HG03045 (cell line): ENCODE measurements at regions not wholly inside any gene's neighbourhood (a gene's known extent, or its start where the extent isn't known, plus 50 kb on each side); places are given as distances from the start of the nearest gene placed in this dataset.

ENCODE experiments used
- ATAC-seq: cut with Tn5 transposase; IDR thresholded peaks from one replicate; pipeline ENCODE4 v1.9.1; 2021; ENCODE audit warnings: mild to moderate bottlenecking, moderate library complexity; ENCODE audit not compliant: unreplicated experiment

DNA sequence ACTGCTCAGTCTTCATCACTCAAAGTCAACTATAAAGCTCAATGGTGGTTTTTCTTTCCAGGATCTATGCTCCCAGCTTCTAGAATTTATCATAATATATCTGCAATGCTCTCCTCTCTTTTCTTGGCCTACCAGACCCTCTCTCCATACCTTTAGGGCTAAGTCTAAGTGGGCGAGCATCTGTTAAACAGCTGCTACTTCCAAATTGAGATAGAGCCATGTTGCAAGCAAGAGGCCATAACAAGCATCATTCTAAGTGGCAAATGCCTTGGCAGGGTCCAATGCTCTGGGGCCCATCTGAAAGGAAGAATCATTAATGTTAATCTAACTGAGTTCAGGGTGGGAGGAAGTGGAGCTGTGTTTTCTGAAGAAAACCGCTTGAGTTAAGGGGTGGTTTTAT, 324.0 kb downstream of the TLR4 start:
- ATAC-seq, result no peak

DNA sequence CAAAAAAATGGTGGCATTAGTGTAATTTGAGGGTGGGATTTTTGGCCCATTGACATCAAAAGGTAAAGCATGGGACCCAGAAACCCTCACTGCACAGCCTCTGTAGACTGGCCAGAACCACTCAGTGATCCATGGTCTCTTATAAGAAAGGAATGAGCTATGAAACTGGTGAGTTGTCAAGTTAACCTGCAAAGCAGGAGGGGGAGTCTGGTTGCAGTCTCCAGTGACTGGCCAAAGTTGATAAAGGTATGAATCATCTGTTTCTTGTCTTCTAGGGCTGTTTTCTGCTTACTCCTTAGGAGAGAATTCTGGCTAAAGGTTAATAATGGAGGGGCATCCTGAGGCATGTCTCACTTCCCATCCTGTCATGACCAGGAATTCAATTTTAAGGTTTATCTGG, 325.2 kb downstream of the TLR4 start:
- no peak for ATAC-seq

DNA sequence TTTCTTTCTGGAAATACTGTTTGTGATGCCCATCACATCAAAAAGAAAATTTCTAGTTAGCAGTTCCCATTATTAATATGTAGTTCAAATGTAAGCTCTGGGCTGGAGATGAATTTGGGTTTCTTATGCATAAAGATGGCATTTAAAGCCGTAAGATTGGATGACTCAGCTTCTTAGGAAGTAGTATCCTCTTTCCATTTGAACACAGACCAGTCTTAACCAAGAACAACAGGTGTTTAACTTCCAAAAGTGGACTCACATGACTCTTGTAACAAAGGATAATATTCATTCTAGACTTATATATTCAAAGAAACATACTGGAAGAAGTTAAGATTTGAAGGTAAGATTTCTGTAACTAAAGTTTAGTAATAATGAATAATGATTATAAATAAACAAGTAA, 330.5 kb downstream of the TLR4 start:
- no peak for ATAC-seq

DNA sequence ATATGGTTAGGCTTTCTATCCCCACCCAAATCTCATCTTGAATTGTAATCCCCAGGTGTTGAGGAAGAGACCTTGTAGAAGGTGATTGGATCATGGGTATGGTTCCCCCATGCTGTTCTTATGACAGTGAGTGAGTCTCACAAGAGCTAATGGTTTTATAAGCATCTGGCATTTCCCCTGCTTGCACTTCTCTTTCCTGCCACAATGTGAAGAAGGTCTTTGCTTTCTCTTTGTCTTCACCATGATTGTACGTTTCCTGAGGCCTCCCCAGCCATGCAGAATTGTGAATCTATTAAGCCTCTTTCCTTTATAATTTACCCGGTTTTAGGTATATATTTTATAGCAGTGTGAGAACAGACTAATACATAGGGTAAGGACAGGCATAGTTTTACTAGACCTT, 334.5 kb downstream of the TLR4 start:
- no peak for ATAC-seq

DNA sequence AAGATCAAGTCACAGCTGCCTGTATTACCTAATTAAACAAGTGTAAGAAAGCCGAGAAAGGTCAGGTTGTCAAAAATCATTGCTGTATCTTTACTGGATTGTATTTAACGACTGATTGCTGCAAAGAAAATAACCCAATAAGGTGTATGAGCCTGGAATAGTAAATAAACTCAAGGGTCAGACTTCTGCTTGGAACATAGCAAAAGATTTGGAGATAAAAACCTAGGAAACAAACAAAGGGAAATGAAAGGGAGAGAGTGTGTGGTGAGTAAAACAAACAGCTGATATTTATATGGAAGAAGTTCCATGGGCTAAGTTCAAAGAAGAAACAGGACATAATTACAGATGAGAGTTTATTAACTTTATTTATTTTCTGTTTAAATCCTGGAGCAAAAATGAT, 354.0 kb downstream of the TLR4 start:
- ATAC-seq, result no peak

DNA sequence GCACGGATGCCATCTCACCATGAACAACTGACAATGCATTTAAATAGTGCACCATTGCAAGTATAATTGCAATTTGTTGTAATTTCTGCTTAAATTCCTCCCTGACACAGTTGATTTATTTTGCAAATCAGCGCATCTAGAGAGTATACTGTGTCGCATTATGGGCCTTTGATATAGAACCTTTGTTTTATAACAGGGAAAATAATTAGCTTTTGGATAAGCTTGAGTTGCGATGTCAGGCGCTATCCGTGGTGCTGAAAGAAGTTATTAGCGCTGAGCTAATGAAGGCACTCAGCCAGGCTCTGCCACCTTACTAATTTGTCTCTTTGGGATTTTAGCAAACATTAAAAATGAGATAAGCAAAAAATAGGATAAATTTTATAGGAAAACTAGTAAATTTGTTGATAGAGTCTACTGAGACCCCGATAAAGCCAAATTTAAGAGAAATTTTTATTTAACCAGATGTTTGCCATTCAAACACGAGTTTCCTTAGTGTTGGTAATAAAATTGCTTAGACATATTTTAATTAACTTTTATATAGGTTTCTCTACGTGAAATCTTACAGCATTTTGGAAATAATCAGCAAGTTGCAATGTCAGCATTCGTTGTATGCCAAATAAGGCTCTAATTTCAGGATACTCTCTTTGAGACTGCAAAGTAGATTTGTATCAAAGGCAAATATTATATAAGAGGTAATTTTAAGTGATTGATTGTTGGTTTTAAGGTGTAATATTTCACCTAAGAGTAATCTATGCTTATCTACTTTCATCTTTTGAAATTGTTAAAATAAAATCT, 355.5 kb downstream of the TLR4 start:
- no peak for ATAC-seq

DNA sequence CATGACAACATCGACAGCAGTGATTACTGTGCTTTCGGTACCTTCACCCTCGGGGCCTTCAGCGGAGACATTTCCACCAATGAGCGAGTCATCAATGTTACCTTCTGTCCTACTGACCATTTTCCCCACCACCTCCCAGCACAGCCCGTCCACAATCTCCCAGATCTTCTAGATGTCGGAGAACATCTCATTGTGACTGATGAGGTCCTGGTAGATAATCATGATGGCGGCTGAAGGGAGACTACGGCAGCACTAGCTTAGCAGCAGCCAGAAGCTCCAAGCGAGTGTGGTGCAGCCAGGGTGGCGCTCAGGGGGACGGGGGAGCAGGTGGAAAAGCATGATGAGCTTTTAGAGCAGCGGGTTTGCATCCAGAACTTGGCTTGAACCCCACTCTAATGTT, 379.0 kb downstream of the TLR4 start:
- ATAC-seq, result no peak

DNA sequence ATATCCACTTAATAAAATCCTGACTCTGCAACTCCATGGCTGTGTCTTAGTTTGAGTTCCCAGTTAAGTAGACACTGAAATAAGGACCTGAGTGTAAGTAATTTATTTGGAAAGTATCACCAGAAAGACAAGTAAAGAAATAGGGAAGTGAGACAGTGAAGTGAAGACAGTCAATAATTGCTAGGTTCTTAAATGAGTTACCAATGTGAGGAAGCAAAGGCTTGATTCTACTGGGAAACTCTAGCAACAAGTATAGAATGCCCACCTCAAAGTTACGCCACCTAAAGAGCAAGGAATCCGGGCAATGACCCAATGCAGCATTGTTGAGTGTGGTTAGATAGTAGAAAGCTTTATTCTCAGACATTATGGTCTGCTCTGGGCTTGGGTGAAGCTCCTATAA, 383.9 kb downstream of the TLR4 start:
- no peak for ATAC-seq

DNA sequence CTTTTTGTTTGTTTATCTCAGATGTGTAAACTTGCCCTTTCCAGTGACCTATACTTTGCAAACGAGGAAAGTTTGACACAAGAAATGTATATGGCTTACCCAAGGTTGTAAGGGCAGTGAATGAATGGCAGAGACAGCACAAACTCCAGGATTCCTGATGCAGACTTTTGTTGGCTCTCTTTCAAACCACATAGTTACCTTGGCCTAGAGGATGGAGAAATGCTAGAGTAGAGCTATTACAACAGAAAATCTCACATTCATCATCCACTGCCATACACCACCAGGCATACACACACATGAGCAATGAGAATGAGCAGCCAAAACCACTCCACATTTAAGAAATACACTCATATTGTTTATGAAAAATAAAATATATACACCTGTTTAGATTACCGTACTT, 387.0 kb downstream of the TLR4 start:
- ATAC-seq, result no peak

DNA sequence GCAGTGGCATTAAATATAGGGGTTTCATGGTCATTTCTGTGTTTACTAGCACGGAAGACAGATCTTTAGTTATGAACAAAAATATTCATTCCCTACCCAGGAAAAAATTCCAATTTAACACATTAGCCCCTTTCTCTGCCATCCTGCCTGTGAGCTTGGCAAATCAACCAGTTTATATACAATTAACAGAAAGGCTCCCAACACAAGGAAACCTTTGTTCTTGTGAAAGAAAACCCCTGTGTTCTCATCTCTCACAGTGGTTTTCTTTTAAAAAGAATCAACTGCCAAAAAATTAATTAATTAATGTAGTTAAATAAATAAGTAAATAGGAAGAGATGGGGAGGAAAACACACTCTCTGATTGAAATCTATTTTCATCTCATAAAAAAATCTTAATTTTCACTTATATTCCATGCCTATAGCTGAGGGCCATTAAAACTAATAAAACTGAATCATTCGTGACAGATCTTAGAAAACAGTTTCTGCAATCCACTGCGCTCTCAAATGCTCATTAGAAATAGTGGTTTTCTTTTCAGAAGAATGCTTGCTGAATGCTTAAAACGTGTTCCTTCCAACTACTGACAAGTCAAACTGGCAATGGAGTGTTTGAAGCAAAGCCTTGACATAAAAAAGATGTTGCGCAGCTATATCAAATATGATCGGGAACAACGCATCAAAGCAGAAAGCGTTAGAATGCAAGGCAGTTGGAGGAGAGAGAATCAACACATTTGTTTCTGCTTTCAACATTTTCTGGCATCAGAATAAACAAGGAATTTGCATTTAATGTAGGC, 387.7 kb downstream of the TLR4 start:
- ATAC-seq, result no peak

DNA sequence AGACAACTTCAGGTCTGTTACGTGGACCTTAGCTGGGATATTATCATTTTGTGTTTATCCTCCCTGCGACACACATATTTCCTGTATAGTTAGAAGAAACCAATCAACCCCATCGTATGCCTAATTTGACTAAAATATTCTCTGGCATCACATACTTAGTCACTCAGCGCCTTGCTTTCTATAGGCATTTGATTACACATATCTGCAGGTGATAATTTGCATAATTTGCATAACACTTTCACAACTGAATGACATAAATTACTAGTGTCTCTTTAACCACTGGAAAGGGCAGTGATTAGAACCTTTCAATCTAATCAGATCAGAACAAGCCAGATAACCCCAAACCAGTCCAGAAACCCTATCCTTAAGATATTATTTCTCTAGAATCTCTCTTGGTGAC, 390.2 kb downstream of the TLR4 start:
- no peak for ATAC-seq

DNA sequence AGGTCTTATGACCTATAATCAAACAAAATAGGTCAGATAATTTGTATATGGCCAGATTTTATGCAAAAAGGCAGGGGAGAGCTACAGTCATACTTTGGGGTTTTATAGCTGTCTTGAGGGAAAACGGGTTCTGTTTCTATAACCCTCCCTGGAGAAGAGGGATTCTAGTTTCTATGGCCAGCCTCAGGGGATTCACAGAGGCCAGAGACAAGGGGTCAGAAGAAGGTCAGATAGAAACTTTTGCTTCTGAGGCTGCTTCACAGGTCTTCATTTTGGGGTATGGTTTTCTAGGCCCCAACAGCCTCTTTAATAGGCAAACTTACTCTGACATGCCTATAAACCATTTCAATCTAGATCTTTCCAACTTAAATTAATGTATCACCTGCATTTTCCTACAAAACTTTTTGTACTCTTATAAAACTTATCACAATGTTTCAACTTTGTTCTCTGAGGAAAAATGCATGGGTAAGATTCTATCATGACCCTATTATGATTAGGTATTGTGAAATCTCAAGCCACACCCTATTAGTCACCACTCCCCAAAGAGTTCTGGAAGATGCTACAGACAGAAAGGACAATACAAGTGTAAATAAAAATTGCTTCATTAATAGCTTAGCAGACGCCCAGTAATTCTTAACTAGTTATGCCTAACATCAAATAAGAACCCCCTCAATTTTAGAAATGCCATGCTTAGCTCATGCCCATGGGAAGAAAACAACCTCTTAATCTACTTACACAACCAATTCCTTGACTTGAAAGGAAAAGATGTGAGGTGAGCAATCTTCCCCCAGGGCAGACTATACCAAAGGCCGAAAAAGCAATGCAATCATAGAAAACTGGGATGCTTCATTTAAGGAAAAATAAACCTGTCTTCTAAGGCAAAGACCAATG, 396.6 kb downstream of the TLR4 start:
- no peak for ATAC-seq

DNA sequence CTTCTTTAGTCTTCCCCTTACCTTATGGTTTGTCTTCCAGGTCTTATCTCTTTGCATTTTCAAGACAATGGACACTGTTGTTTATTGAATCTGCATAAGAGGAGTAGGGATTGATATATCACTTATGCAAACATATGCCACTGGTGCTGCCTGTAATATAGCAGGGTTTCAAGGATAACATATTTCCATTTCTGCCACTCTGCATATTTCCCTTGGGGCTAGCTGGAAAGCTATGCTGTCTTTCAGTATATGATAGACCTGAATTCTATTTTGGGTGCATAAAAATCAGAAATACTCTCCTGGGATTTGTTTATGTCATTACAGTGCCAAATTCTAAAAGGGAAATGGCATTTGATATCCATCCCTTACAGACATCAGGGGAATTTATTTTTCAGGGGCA, 400.2 kb downstream of the TLR4 start:
- no peak for ATAC-seq

DNA sequence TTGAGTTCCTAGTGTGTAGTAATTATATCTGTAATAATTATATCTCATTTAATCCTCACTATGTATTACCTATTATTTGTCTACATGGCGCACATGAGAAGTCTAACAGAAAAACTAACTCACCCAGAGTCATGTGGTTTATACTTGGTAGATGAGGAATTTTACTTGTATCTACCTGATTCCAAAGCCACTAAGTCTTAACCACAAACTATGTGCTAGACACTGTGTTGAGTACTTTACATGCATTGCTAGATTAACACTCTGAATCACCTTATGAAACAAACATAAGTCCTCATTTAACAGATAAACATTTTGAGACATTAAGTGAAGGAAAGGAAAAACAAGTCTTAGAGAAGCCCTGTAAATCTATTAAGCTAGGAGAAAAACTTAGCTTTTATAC, 404.8 kb downstream of the TLR4 start:
- no peak for ATAC-seq

DNA sequence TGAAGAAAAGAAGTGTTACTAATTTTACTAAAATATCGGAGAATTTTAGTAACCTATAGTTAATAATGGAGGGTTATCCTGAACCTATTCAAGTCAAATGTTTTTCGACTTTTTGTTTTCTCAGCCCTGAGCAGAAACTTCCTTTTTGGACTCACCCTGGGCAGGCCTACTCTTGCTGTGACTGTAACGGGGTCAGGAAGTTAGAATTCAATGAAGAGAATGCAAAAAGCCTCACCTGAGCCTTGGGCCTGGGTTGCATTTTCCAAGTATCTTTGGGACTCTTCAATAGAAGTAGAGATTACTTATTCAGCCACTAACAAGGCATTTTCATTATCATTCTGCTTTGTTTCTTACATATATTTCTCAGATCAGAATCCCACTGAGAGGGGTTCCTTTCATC, 405.3 kb downstream of the TLR4 start:
- ATAC-seq, result no peak

DNA sequence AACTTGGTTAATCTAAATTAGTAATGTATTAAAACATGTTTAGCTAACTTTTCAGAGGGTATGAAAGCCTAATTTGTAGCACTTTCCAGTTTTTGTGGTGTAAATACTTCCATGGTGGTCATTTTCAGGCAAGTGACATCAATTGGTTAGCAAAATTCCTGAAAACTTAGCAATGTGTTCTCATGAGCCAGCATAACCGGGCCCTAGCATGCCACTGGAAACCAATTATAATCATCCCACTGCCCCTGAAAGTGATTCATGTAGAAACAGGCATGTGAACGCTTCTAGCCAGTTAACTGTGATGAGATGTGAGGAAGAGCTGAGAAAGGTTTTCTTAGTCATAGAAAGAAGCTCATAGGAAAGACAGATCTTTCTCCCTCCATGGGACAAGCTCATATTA, 417.2 kb downstream of the TLR4 start:
- no peak for ATAC-seq

DNA sequence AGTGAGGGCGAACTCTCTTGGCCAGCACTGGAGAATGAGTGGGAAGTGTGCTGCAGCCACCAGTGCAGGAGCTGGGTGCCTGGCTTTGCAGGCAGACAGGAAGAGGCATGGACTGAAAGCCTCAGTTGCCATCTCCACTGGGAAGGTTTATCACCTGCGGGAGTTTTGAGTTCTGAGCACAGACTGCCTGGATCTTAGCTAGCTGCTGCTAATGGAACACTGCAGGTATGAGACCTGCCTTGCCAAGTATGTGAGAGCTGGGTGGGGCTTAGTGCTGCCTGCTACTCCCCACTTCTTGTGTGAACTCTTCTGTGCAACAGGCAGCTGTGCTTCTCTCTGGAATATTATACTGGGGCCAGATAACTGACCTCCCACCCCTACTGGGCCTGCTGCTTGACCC, 424.1 kb downstream of the TLR4 start:
- ATAC-seq, result no peak

DNA sequence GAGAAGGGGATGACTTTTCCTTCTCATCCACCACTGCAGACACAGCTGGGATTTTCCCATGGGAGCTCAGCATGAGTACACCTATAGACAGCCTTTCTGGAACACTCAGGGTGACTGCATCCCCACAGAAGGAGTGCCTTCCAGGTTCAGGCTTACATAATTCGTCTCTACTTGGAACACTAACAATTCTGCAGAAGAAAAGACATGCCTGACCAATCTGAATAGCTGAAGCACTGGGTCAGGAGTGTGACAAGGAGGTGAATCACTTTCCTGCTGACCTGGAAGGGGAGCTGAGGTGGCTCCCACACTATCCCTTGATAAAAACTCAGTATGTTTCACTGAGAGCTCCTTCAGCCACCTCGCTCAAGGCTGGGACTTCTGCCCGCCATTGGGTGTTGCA, 425.3 kb downstream of the TLR4 start:
- no peak for ATAC-seq

DNA sequence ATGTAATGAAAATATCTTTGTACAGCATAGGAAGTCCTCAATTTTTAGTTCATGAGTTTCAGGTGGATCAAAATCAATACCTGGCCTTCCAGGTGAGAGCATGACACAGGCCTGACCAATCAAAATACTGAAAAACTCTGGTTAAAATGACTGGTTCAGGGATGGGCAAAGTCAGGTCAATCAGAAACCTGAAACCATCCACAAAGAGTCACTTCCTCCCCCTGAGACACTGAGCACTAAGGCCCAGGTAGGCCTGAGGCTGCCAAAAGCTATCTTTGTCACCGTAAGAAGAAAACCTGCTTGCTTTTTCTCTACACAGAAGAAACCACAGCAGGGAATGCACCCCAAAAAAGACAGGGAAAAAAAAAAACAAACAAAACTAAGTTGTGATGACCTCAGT, 444.8 kb downstream of the TLR4 start:
- ATAC-seq, result no peak

DNA sequence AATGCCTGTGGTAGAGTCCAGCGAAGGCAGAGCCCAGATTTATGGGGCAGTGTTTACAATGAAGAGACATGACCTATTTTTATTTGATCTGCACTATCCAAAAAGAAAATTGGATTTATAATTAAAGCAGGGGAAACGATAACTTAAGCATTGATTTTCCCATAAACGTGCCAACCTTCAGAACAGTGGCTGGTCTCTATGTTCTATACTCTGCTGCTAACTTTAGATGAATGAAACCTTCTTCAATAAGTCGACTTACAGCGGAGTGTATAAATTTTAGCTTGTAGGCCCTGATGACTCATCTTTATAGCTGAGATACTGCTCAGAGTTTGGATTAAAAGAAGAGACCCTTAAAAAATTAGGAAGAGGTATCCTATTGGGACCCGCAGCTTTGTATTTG, 452.6 kb downstream of the TLR4 start:
- ATAC-seq, result no peak

DNA sequence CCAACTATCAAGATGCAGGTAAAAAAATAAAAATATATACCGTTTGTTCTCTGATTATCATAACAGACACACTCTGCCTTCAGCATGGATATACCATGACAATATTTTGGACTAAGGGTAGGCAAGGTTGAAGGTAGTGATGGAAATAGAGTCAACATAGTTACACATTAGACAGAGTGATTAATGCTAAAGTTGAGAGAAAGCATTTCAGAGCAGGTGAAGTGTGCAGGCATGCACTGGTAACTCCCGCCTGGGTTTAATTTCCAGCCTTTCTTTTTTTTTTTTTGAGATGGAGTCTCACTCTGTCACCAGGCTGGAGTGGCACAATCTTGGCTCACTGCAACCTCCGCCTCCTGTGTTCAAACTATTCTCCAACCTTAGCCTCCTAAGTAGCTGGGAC, 458.5 kb downstream of the TLR4 start:
- ATAC-seq, result no peak

DNA sequence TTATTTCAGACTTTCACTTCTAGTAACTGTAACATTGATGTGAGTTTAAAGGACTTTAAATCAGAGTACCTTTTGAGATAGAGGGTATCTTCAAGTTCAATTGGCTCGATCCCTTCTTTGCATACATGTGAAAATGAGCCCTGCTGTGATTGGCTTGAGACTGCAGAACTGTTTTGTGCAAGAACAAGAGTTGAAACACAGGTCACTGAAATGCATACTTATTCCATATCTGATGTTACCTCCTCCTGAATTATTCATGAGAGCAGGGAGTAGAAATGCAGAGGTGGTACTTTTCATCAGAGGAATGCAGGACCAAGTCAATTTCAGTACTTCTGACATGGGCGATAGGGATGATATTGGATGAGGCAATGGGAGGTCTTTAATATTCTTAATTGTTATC, 459.5 kb downstream of the TLR4 start:
- ATAC-seq, result no peak
